Hypothalamus (tissue), 51 donors: ENCODE measurements at regions not wholly inside any gene's neighbourhood (a gene's known extent, or its start where the extent isn't known, plus 50 kb on each side); places are given as distances from the start of the nearest gene placed in this dataset.

Source experiments
- DNase-seq, 51 donors: peaks; one replicate each; lab custom pipeline; 2025; lab: John Stamatoyannopoulos, UW

GRCh38 chr2:164110515-164110914, 374.7 kb upstream of the FIGN start:
- no peak for DNase-seq

GRCh38 chr2:164109006-164109405, 373.2 kb upstream of the FIGN start:
- DNase-seq: no peak

- no peak for DNase-seq
Measured at GRCh38 chr2:164103271-164103670, 367.5 kb upstream of the FIGN start.

- DNase-seq: no peak
Measured at GRCh38 chr2:164102366-164102765, 366.6 kb upstream of the FIGN start.

- DNase-seq: no peak
Measured at GRCh38 chr2:164091673-164092072, 355.9 kb upstream of the FIGN start.

- DNase-seq: no peak
Measured at GRCh38 chr2:164090533-164090932, 354.7 kb upstream of the FIGN start.

GRCh38 chr2:164084066-164084465, 348.3 kb upstream of the FIGN start:
- no peak for DNase-seq

GRCh38 chr2:164080486-164080885, 344.7 kb upstream of the FIGN start:
- DNase-seq: no peak

GRCh38 chr2:164079258-164079657, 343.4 kb upstream of the FIGN start:
- DNase-seq: no peak

GRCh38 chr2:164078421-164078820, 342.6 kb upstream of the FIGN start:
- DNase-seq: no peak

- peak in 1 of 51 donors; percentile 1 for DNase-seq
Measured at GRCh38 chr2:164073101-164074074, 337.6 kb upstream of the FIGN start.

GRCh38 chr2:164069540-164069939, 333.7 kb upstream of the FIGN start:
- no peak for DNase-seq

GRCh38 chr2:164068063-164068462, 332.3 kb upstream of the FIGN start:
- no peak for DNase-seq

- DNase-seq: no peak
Measured at GRCh38 chr2:164066095-164066494, 330.3 kb upstream of the FIGN start.

- no peak for DNase-seq
Measured at GRCh38 chr2:164065038-164065437, 329.2 kb upstream of the FIGN start.

GRCh38 chr2:164061129-164061746, 325.4 kb upstream of the FIGN start:
- peak in 15 of 51 donors; percentile 0 to 58 (median 6) for DNase-seq

GRCh38 chr2:164060031-164060430, 324.2 kb upstream of the FIGN start:
- no peak for DNase-seq

- DNase-seq: no peak
Measured at GRCh38 chr2:164055623-164056022, 319.8 kb upstream of the FIGN start.

- DNase-seq: no peak
Measured at GRCh38 chr2:164054651-164055050, 318.8 kb upstream of the FIGN start.

- DNase-seq: no peak
Measured at GRCh38 chr2:164053021-164053420, 317.2 kb upstream of the FIGN start.

GRCh38 chr2:164052006-164052405, 316.2 kb upstream of the FIGN start:
- no peak for DNase-seq

- no peak for DNase-seq
Measured at GRCh38 chr2:164048729-164049128, 312.9 kb upstream of the FIGN start.
